ENCODE measurements at regions not wholly inside any gene's neighbourhood (a gene's known extent, or its start where the extent isn't known, plus 50 kb on each side); places are given as distances from the start of the nearest gene placed in this dataset.
"Not testable (repeated sequence)": the region's sequence is repeated elsewhere in the genome, so short reads cannot be mapped to it uniquely, and the experiment has no call there.

DNA sequence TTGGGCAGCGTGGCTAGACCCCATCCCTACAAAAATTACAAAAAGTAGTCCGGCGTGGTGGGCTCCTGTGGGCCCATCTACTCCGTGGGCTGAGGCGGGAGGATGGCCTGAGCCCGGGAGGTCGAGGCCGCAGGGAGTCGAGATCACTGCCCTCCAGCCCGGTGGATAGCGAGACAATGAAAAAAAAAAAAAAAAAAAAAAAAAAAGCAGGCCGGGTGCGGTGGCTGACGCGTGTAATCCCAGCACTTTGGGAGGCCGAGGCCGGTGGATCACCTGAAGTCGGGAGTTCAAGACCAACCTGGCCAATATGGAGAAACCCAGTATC lies 110.5 kb upstream of the LPCAT1 start:
- ATAC-seq (ENCODE audit: low FRiP score), result no peak
- DNase-seq (ENCODE audit: low spot score), result no peak
- TF ChIP-seq, protein P1, sequence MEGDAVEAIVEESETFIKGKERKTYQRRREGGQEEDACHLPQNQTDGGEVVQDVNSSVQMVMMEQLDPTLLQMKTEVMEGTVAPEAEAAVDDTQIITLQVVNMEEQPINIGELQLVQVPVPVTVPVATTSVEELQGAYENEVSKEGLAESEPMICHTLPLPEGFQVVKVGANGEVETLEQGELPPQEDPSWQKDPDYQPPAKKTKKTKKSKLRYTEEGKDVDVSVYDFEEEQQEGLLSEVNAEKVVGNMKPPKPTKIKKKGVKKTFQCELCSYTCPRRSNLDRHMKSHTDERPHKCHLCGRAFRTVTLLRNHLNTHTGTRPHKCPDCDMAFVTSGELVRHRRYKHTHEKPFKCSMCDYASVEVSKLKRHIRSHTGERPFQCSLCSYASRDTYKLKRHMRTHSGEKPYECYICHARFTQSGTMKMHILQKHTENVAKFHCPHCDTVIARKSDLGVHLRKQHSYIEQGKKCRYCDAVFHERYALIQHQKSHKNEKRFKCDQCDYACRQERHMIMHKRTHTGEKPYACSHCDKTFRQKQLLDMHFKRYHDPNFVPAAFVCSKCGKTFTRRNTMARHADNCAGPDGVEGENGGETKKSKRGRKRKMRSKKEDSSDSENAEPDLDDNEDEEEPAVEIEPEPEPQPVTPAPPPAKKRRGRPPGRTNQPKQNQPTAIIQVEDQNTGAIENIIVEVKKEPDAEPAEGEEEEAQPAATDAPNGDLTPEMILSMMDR (IDR thresholded peaks at IDR 0.05), result no peak

DNA sequence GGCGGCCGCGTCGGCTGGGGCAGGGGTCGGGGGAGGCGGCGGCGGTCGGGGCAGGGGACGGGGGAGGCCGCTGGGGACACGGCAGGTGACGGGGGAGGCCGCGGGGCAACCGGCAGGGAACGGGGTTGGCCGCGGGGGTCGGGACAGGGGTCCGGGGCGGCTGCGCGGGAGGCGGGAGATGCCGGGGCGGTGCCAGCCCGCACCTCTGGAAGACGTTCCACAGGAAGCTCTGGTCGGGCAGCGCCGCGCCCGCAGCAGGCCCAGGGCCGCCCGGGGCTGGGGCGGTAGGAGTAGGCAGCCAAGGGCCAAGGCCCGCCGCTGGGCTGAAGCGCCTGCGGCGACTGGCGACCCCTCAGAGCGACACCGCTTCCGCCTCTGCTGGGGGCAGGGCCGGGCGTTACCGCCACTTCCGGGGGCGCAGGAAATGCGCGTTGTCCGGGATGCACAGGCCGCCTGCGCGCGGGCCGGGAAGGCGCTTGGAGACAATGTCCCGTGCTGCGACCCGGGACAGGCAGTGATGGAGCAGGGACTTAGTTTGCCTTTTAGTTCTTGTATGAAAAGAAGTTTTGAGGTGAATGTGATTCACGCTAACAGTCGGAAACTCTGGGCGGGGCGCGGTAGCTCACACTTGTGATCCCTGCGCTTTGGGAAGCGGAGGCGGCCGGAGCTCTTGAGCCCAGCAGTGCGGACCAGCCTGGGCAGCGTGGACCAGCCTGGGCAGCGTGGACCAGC lies 110.0 kb upstream of the LPCAT1 start:
- TF ChIP-seq, protein P1 (IDR thresholded peaks at IDR 0.05), result no peak
- DNase-seq (ENCODE audit: low spot score), result peak; percentile 33
- peak; percentile 95 for ATAC-seq (ENCODE audit: low FRiP score)

DNA sequence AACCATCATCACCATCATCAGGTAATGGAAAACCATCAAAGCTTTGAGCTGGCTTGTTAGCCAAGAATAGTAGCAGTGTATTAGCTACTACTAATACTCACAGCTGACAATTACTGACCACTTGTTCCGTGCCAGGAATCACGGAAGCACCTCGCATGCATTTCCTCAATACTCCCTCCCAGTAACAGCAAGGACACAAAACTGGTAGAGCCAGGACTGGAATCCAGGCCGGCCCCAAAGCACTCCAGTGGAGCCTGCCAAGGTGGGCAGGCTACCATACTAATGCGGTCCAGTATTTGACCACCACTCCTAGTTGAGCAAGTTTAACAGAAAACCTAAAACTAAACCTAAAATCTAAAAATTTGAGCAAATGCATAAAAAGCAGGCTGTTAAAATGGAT lies 107.2 kb upstream of the LPCAT1 start:
- DNase-seq (ENCODE audit: low spot score); ATAC-seq (ENCODE audit: low FRiP score): not testable (repeated sequence)

DNA sequence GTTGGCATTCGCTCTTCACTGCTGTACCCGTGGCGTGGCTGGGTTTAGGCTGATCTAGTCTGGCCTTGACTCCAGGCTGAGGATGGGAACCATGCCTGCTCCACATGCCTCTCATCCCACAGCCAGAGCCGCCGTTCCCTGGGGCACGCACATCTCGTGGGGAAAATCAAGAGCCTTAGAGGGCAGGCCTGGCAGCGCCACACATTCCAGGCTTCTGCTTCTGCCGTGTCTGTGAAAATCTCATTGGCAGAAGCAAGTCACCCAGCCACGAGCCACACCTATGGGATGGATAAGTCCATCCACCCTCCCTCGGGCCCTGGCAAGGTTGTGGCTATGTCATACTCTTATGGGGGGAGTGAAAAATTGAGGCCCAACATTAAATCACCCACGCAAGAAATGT lies 102.6 kb upstream of the LPCAT1 start:
- not testable (repeated sequence) for ATAC-seq (ENCODE audit: low FRiP score)

DNA sequence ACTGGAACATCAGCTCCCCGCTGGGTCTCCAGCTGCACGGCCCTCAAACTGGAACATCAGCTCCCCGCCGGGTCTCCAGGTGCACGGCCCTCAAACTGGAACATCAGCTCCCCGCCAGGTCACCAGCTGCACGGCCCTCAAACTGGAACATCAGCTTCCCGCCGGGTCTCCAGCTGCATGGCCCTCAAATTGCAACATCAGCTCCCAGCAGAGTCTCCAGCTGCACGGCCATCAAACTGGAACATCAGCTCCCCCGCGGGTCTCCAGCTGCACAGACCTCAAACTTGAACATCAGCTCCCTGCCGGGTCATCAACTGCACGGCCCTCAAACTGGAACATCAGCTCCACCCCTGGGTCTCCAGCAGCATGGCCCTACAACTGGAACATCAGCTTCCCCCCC lies 95.8 kb upstream of the LPCAT1 start:
- not testable (repeated sequence) for ATAC-seq (ENCODE audit: low FRiP score); DNase-seq (ENCODE audit: low spot score)

More for the DNA sequence above, 102.6 kb upstream of the LPCAT1 start:
- DNase-seq (ENCODE audit: low spot score), result not testable (repeated sequence)

DNA sequence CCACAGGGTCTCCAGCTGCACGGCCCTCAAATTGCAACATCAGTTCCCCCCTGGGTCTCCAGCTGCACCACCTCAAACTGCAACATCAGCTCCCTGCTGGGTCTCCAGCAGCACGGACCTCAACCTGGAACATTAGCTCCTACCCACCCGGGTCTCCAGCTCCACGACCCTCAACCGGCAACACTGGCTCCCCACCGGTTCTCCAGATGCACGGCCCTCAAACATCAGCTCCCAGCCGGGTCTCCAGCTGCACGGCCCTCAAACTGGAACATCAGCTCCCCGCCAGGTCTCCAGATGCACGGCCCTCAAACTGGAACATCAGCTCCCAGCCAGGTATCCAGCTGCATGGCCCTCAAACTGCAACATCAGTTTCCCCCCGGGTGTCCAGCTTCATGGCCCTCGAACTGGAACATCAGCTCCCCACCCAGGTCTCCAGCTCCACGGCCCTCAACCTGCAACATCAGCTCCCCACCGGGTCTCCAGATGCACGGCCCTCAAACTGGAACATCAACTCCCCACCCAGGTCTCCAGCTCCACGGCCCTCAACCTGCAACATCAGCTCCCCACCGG lies 94.6 kb upstream of the LPCAT1 start:
- not testable (repeated sequence) for ATAC-seq (ENCODE audit: low FRiP score); DNase-seq (ENCODE audit: low spot score)

DNA sequence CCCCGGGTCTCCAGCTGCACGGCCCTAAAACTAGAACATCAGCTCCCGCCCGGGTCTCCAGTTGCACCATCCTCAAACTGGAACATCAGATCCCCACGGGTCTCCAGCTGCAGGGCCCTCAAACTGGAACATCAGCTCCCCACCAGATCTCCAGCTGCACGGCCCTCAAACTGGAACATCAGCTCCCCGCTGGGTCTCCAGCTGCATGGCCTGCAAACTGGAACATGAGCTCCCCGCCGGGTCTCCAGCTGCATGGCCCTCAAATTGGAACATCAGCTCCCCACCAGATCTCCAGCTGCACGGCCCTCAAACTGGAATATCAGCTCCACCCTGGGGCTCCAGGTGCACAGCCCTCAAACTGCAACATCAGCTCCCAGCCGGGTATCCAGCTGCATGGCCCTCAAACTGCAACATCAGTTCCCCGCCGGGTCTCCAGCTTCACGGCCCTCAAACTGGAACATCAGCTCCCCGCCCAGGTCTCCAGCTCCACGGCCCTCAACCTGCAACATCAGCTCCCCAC lies 93.5 kb upstream of the LPCAT1 start:
- DNase-seq (ENCODE audit: low spot score); ATAC-seq (ENCODE audit: low FRiP score): not testable (repeated sequence)

DNA sequence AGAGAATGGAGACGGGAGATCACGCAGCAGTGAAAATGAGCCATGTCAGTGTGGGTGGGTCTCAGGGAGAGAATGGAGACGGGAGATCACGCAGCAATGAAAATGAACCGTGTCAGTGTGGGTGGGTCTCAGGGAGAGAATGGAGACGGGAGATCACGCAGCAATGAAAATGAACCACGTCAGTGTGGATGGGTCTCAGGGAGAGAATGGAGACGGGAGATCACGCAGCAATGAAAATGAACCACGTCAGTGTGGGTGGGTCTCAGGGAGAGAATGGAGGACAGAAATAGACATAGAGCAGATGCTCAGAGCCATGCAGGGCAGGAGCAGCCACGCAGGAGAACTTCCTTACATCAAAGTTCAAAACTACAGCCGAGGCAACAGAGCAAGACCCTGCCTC lies 89.8 kb upstream of the LPCAT1 start:
- not testable (repeated sequence) for ATAC-seq (ENCODE audit: low FRiP score); DNase-seq (ENCODE audit: low spot score)

DNA sequence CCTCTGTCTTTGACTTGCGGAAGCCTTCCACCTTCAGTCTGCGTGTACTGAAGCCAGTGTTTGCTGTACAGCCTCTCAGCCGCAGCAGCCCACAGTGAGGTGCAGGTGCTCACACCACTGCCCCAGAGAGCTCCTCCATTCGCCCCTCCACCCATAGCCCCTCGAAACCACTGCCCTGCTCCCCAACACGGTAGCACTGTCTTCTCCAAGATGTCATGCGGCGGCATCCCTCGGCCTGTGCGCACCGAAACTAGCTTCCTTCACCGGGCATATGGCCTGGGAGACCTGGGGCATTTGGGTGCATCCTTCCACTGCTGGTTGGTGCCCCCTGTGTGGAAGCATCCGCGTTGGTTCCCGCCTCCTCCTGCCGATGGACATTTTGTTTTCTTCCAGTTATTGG lies 86.8 kb upstream of the LPCAT1 start:
- not testable (repeated sequence) for ATAC-seq (ENCODE audit: low FRiP score); DNase-seq (ENCODE audit: low spot score)

DNA sequence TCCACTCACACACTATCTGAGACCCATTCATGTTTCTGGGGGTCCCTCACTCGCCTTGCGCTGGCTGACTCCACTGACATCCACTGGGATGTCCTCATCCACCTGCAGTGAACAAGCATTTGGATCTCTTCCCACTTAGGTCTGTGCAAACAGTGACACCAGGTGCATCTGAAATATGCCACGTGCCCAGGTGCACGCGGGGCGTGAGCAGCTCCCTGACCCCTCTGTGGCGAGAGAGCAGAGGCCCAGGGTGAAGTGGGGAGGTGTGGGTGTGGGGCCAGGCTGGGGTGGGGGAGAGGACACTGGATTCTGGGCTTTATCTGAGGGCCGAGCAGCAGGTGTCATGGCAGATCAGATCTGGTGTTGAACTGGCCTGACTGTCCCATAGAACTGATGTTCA lies 85.4 kb upstream of the LPCAT1 start:
- not testable (repeated sequence) for ATAC-seq (ENCODE audit: low FRiP score); DNase-seq (ENCODE audit: low spot score)

DNA sequence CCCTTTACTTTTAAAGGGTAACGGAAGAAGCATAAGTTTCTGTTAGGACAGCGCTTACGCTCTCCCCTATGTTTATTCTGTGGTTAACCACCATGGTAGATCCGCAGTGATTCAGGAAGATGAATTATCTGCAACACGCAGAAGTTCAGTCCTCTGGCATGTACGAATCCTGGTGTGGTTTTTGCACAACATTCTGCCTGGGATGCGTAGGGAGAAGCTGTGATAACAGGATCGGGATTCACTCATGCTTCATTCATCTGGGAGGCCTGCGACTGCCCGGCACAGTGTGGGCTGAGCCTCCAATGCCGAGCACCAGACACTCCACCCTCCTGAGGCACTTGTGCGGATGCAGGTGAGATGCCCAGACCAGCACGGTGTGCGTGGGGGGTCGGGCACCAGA lies 84.6 kb upstream of the LPCAT1 start:
- not testable (repeated sequence) for DNase-seq (ENCODE audit: low spot score)
- peak; percentile 73 for ATAC-seq (ENCODE audit: low FRiP score)

DNA sequence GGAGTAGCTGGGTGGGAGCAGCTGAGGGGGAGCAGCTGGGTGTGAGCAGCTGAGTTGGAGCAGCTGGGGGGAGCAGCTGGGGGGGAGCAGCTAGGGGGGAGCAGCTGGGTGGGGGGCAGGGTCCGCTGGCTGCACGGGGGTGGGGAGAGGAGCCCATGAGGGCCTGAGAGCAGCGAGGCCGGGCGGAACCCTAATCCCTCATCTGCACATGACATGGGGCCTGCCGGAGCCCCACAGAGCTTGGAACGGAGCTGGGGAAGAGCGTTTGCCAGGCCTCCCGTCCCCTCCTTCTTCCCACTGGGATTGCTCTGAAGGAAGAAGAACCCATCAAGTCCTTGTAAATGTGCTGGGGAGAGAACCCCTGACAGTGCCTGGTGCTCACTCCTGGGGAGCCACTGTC lies 83.2 kb upstream of the LPCAT1 start:
- not testable (repeated sequence) for DNase-seq (ENCODE audit: low spot score); ATAC-seq (ENCODE audit: low FRiP score)

DNA sequence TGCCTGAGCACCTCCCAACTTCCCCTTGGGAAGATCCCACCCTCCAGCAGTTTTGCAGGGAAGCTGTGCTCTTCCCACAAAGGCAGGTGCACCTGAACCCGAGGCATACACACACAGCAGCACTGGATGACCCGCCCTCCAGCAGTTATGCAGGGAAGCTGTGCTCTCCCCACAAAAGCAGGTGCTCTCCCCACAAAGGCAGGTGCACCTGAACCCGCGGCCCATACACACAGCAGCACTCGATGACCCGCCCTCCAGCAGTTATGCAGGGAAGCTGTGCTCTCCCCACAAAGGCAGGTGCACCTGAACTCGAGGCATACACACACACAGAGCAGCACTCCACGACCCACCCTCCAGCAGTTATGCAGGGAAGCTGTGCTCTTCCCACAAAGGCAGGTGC lies 80.2 kb upstream of the LPCAT1 start:
- not testable (repeated sequence) for DNase-seq (ENCODE audit: low spot score); ATAC-seq (ENCODE audit: low FRiP score)

DNA sequence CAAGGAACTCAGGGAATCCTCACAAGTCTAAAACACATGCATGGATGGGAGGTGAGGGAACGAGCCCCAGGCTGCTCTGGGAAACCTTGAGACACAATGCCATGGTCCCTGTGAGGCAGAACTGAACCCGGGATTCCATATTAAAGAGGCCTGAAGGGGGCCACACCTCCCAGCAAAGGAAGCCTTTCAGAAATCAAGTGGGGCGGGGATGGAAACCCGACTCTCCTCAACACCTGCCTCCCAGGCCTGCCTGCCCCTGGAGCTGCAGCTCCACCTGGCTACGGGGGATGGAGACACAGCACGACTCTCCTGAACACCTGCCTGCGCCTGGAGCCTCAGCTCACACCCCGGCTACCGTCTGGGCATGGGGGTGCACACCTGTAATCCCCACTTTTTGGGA lies 77.8 kb upstream of the LPCAT1 start:
- not testable (repeated sequence) for ATAC-seq (ENCODE audit: low FRiP score); DNase-seq (ENCODE audit: low spot score)

DNA sequence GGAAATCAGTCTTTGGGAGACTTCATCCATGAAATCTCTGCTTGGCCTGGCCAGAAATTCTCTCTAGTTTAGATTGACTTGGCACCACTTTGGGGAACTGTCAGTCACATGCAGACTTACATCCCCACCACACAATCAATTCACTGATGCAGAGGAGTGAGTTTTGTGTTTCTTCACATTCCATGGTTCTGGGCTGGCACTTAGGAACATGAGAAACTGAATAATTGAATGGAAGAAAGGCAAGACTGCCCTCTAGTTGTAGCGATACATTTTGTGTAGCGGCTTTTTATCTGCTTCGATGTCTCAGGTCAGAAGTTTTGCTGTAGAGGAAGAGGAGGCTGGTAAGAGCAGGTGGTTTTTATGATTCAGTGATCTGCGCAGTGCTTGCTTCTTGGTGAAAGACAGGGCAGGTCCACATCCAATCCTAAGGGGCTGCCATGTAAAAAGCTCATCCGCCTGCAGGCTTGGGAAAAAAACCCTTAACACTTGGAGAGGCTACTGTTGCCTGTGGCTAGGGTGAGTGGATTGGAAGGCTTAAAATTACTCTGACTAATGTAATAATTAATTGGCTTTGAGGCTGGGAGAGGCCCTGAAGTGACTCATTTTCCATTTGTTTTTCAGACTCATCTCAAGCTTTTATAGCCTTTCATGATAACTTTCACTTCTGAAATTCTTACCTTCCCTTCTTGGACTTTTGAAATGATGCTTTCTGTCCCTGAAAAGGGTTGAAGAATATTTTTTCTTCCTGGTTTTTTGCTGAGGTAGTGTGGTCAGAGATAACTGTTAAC lies 75.4 kb upstream of the LPCAT1 start:
- ATAC-seq (ENCODE audit: low FRiP score), result peak; percentile 64
- not testable (repeated sequence) for DNase-seq (ENCODE audit: low spot score)

DNA sequence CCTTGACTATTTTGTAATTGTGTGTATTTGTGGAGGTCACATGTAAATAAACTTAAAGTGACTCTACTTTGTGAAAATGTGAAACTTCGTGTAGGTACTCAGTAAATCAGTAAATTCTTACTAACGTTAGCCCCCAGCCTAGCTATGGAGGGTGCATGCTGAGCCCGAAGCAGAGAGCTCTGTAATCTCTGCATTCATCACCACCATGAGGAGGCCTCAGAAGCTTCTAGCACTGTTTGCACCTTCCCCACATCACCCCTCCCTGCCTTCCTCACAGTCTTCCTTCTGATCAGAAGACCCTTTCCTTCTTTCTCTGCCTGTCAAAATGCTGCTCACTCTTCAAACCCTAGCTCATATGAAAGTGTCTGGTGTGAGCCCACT lies 73.3 kb upstream of the LPCAT1 start:
- ATAC-seq (ENCODE audit: low FRiP score); DNase-seq (ENCODE audit: low spot score): not testable (repeated sequence)

DNA sequence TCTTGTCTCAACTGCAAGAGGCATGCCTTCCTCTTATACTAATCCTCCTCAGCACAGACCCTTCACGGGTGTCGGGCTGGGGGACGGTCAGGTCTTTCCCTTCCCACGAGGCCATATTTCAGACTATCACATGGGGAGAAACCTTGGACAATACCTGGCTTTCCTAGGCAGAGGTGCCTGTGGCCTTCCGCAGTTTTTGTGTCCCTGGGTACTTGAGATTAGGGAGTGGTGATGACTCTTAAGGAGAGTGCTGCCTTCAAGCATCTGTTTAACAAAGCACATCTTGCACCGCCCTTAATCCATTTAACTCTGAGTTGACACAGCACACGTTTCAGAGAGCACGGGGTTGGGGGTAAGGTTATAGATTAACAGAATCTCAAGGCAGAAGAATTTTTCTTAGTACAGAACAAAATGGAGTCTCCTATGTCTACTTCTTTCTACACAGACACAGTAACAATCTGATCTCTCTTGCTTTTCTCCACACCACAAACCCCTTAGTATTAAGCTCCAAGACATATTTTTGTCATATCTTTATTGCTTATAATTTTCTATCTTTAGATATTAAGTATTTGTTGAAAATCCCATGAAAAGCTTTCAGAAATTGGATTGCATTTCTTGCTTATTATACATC lies 72.8 kb upstream of the LPCAT1 start:
- not testable (repeated sequence) for ATAC-seq (ENCODE audit: low FRiP score); DNase-seq (ENCODE audit: low spot score)
